HG03432 (cell line): ENCODE measurements at regions not wholly inside any gene's neighbourhood (a gene's known extent, or its start where the extent isn't known, plus 50 kb on each side); places are given as distances from the start of the nearest gene placed in this dataset.
"Not testable (repeated sequence)": the region's sequence is repeated elsewhere in the genome, so short reads cannot be mapped to it uniquely, and the experiment has no call there.

Experiments
- ATAC-seq: cut with Tn5 transposase; IDR thresholded peaks from one replicate; pipeline ENCODE4 v1.9.1; 2021; ENCODE audit warnings: mild to moderate bottlenecking, moderate library complexity; ENCODE audit not compliant: unreplicated experiment

DNA sequence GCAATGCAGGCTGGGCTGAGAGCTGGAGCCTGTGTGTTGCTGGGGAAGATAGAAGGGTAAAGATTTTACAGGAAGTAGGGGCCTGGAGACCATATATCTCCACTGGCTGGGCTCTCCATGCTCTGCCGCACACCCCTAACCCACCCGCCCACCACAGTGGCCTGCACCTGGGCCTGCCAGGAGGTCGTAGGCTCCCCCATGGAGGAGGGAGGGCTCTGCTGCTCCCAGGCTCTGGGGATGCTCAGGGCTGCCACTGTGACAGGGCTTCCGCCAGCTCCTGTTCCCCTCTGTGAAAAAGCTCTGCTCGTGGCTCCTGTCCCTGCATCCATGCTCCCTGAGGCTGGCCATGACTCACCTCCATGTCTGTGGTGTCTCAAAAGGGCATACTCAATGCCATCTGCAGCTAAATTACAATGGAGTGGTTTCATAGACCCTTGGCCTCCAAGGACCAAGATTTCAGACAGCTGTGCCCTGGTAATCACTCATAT, 106.0 kb downstream of the CXCL12 start:
- no peak for ATAC-seq

DNA sequence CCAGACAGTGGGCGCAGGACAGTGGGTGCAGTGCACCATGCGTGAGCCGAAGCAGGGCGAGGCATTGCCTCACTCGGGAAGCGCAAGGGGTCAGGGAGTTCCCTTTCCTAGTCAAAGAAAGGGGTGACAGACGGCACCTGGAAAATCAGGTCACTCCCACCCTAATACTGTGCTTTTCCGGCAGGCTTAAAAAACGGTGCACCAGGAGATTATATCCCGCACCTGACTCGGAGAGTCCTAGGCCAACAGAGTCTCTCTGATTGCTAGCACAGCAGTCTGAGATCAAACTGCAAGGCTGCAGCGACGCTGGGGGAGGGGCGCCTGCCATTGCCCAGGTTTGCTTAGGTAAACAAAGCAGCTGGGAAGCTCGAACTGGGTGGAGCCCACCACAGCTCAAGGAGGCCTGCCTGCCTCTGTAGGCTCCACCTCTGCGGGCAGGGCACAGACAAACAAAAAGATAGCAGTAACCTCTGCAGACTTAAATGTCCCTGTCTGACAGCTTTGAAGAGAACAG, 116.4 kb downstream of the CXCL12 start:
- ATAC-seq: not testable (repeated sequence)

DNA sequence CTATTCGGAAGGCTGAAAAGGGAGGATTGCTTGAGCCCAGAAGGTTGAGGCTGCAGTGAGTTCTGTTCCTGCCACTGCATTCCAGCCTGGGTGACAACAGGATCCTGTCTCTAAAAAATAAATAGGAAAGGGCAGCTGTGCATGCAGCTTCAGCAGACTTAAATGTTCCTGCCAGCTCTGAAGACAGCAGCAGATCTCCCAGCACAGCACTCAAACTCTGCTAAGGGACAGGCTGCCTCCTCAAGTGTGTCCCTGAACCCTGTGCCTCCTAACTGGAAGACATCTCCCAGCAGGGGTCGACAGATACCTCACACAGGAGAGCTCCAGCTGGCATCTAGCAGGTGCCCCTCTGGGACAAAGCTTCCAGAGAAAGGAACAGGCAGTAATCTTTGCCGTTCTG, 117.9 kb downstream of the CXCL12 start:
- ATAC-seq: no peak

DNA sequence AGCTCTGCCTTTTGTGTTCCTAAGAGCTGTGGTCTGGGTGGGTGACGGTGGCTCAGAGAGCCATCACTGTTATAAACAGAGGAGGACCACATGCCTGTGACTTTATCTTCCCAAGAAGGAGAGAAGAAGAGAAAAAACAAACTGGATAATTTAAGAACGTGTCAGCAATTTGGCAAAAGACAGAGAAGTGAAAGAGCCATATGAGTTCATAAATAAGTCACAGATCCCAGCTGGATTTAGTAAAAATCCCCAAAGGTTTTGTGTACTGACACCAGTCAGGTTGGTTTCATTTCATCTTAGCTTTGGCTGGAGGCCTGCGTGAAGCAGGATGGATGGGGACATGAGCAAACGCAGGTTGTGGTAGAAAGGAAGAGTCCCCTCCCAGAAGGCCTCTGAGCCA, 120.7 kb downstream of the CXCL12 start:
- no peak for ATAC-seq

DNA sequence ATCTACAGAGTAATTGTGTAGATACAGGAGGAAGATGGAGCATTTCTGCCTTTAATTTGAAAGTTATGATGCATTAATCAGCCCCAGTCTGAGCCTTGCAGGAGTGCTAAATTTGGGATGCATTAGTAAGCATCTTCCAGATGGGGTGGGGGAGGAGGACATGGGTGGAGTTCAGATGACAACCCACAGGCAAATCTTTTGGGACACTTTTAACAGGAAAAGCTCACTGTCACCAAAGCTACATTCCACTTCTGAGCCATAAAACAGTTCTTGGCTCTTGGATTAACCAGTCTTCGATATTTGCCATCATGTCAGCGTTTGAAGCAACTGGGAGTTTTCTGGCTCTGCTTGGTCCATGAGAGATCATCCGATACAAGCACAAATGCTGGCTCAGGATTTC, 121.1 kb downstream of the CXCL12 start:
- no peak for ATAC-seq

DNA sequence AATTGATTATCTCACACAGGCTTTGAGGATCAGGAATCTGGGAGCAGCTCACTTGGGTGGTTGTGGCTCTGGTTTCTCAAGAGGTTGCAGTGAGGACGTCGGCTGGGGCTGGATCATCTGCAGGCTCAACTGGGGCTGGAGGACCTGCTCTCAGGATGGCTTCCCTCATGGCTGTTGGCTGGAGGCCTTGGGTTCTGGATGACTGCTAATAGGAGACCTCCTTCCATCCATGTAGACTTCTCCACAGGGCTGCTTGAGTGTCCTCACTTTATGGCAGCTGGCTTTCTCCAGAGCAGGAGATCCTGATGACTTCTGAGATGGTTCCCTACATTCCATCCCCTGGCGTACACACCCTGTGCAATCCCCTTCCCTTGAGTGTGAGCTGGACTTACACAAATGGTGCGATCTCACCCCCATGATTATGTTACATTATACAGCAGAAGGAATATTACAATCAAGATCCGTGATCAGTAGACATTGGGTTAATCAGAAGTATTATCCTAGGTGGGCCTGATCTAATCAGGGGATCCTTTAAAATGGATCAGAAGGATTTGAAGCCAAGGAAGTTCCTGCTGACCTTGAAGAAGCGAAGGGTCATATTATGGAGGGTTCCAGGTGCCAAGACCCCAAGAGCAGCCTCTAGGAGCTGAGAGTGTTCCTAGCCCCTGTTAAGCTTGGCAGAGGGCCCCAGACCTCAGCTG, 122.2 kb downstream of the CXCL12 start:
- no peak for ATAC-seq

DNA sequence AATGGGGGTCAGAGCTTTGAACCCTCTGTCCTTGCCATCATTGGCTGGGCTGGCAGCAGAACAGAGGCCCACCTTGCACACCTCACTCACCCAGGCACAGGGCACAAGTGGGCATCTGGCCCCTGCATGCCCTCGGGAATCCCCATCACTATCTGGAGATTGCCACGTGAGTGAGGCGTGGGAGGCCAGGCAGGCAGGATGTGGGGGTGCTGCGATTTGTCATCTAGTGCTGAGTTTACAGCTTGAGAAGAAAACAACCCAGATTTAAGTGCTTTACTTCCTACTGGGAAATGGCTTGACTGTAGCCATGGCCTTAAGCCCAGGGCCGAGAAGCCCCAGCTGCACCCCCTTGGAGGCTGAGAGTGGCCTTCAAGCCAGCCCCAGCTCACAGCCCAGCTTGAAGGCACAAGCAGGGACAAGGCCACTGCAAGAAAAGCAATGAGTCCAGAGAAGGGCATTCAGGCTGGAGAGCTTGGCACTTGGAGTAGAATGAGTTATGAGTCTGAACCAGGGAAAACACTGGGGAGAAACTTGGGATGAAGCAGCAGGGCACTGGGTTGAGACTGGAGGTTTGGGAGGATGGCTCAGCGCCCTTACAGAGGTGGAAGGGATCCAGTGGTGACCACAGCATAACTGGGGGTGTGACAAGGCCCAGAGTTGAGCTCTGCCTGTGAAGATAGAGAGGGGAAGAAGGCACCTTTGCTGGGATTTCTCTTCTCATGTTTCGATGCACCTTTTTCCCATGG, 123.0 kb downstream of the CXCL12 start:
- peak; percentile 50 for ATAC-seq

DNA sequence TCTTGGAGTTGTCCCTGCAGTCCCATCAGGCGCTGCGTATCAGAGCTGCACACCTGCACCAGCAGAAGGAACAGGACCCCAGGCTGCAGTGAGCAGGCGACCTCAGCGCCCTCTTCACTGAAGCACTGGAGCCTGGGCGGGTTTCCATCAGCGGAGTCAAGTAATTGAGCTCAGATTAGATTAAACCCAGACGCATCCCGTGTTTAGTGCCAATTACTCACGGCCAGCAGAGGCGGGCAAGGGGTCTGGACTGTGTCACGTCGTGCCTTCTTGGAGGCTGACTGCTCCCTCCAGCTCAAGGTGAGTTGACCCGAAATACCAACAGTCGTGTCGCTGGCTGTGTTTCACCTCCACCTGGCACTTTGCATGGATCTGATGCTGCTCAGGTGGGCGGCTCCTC, 123.6 kb downstream of the CXCL12 start:
- ATAC-seq: peak; percentile 12

DNA sequence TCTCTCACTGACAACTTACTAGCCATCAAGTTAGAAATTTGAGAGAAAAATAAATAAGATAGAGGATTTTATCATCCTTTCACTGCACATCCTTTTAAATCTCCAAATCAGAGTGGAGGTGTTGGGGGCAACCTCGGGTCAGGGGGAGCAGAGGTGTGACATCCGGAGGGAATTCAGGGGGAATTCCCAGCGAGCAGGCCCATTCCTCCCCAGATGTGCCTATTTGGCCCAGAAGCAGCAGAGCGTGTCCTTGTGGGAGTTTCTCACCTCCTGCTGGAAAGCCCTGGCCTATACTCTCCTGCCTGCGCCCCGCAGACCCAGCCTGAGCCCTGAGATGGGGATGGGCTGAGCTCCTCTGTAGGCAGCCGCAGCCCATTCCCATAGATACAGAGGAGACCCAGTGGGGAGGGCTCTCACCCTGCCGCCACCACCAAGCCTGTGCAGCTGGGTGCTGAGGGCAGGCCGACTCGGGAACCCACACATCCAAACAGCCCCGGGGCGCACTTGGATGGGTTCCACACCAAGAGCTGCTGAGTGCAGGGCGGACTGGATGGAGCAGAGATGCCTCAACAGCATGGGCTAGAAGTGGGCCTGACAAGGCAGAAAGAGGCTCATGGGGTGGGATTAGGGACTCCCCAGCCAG, 124.5 kb downstream of the CXCL12 start:
- peak; percentile 46 for ATAC-seq

DNA sequence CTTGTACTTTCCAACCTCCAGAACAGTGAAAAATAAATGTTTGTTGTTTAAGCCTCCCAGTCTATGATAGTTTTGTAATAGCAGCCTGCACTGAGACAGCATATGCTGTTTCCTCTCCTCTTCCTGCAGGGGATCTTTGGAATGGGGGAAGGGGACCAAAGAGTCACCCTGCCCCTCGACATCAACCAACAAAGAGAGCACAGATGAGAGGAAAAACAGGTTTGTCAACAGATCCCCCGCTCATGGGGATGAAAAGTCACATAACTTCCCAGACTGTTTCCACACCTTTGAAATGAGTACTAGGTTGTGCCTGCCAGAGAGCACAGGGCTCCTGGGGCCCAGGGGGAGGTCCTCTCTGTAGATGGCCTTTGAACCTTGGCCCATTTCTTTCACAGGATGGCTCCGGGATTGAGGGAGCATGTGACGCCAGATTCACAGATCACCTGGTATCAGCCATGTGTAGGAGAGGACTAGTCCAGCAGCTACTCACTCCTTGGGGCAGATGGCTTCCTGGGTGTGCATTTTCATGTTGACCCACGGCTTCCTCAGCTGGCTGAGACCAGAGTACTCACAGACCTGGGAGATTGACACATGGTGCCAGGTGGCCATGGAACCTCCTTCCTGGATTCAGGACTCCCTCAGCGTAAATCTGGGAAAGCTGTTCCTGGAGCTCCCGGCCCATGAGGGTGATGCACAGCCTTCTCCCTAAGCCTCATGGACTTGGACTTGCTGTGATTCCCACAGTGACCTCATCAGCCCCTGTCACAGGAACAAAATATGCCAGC, 125.6 kb downstream of the CXCL12 start:
- ATAC-seq: no peak

DNA sequence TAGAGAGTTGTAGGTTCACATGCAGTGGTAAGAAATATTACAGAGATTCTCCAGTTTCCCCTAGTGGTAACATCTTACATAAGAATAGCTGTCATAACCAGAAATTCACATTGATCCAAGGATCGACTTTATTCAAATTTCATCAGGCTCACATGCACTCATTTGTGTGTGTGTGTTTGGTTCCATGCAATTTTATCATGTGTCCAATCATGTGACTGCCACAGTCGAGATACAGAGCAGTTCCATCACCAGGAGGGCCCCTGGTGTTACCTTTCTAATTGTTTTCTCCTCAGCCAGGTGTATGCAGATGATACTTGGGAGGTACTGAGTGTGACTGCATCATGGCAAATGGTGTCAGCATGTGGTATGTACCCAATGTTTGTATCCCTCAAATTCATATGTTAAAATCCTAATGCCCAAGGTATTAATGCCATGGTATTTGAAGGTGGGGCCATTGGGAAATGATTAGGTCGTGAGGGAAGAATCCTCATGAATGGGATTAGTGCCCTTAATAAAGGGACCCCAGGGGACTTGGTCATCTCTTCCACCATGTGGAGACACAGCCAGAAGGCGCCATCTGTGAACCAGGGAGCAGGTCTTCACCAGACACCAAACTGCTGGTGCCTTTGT, 126.3 kb downstream of the CXCL12 start:
- ATAC-seq: no peak

DNA sequence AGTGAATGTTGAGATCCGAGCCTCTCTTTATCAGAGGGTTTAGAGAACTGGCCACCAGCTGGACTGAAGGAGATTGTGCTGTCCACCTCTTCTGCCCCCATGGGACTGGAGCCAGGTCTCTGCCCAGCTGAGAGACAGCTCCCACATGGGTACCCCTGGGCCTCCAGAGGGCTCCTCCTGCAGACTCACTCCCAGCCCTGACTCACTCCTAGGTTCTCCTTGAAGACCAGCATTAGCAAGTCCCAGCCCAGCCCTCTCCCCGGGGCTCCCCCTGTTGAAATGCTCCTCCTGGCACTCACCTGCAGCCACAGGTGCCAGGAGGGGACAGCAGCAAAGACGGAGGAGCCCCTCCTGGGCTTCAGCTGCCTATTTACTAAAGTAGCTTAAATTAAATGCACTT, 126.9 kb downstream of the CXCL12 start:
- no peak for ATAC-seq

DNA sequence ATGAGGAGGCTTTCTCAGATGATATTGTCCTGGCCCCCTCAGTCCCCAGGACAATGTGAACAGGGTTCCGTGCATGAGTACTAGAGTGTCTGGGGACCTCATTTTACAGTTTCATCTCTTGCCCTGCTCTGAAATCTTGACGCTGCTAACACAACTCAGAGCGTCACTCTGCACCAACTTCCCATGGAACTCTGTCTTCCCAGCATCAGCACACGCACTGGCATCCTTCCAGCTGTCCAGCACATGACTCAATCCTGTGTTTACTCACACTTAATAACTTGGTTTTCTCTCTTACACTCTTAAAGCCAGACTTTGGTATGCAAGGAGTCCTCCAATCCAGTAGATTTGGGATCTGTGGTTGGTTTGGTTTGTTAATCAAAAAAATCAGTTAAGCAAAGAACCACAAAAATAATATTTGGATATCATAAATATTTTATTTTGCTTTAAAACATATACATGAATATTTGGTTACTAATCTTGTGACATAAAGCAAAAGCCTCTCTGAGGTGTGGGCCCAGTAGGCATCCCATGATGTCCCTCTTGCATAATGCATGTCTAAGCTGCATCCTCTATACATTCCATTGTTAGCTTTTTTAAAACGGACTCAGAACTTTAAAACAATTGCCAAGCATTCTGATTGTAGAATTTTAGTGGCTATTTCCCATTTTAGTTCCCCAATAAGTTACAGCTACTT, 131.0 kb downstream of the CXCL12 start:
- no peak for ATAC-seq

DNA sequence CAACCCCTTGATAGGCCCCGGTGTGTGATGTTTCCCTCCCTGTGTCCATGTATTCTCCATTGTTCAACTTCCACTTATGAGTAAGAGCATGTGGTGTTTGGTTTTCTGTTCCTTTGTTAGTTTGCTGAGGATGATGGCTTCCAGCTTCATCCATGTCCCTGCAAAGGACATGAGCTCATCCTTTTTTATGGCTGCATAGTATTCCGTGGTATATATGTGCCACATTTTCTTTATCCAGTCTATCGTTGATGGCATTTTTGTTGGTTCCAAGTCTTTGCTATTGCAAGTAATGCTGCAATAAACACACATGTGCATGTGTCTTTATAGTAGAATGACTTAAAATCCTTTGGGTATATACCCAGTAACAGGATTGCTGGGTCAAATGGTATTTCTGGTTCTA, 132.3 kb downstream of the CXCL12 start:
- not testable (repeated sequence) for ATAC-seq

DNA sequence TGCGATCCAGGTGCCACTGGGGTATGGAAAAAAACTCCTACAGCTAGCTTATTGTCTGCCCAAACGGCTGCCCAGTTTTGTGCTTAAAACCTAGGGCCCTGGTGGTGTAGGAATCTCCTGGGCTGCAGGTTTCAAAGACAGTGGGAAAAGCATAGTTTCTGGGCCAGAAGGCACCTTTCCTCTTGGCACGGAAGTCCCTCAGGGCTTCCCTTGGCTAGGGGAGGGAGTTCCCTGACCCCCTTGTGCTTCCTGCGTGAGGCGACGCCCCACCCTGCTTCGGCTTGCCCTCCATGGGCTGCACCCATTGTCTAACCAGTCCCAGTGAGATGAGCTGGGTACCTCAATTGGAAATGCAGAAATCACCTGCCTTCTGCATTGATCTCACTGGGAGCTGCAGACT, 135.0 kb downstream of the CXCL12 start:
- ATAC-seq: not testable (repeated sequence)

DNA sequence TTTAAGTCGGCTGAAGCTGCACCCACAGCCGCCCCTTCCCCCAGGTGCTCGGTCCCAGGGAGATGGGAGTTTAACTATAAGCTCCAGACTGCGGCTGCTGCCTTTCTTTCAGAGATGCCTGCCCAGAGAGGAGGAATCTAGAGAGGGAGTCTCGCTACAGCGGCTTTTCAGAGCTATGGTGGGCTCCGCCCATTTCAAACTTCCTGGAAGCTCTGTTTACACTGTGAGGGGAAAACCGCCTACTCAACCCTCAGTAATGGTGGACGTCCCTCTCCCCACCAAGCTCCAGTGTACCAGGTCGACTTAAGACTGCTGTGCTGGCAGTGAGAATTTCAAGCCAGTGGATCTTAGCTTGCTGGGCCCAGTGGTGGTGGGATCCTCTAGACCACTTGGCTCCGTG, 135.4 kb downstream of the CXCL12 start:
- no peak for ATAC-seq

DNA sequence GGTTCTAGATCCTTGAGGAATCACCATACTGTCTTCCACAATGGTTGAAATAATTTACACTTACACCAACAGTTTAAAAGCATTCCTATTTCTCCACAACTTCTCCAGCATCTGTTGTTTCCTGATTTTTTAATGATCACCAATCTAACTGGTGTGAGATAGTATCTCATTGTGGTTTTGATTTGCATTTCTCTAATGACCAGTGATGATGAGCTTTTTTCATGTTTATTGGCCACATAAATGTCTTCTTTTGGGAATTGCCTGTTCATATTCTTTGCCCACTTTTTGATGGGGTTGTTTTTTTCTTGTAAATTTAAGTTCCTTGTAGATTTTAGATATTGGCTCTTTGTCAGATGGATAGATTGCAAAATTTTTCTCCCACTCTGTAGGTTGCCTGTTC, 138.2 kb downstream of the CXCL12 start:
- not testable (repeated sequence) for ATAC-seq

DNA sequence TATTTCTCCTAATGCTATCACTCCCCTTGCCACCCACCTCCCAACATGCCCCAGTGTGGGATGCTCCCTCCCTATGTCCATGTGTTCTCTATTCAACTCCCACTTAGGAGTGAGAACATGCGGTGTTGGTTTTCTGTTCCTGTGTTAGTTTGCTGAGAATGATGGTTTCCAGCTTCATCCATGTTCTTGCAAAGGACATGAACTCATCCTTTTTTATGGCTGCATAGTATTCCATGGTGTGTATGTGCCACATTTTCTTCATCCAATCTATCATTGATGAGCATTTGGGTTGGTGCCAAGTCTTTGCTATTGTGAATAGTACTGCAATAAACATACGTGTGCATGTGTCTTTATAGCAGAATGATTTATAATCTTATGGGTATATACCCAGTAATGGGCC, 138.6 kb downstream of the CXCL12 start:
- ATAC-seq: not testable (repeated sequence)

DNA sequence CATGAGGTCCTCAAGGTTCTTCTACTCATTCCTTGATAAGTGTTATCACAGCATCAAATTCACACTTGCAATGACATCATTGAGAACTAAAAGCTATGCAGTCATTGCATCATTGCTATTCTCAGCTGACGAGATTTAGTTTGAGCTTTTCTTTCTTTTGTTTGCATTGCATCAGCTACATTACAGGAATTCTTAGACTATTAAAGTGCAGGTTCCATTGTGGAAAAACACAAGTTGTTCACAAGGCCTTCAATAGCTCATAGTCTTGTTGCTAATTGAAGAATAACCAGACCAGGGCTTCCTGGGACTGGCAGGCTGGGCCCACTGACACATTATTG, 139.3 kb downstream of the CXCL12 start:
- ATAC-seq: no peak
